ENCODE measurements at regions not wholly inside any gene's neighbourhood (a gene's known extent, or its start where the extent isn't known, plus 50 kb on each side); places are given as distances from the start of the nearest gene placed in this dataset.
"Not testable (repeated sequence)": the region's sequence is repeated elsewhere in the genome, so short reads cannot be mapped to it uniquely, and the experiment has no call there.

- intact Hi-C loops (cut with DNase I, micrococcal nuclease) = loop anchor here in 1 of 2 donors (2.0 kb wide), 1 partner anchor 31 kb away; no protein-coding TSS in a partner anchor
- no peak for ATAC-seq
- no peak for DNase-seq
These were observed 846.7 kb upstream of the PRKX start for GRCh38 chrX:4560192-4560591.

GRCh38 chrX:4550018-4550417 lies 836.6 kb upstream of the PRKX start:
- intact Hi-C loops (cut with DNase I, micrococcal nuclease) = no loop called here
- ATAC-seq (no peak), DNase-seq (no peak)

- no peak for ATAC-seq
- DNase-seq = peak in 1 of 2 donors; percentile 28
- intact Hi-C loops (cut with DNase I, micrococcal nuclease) = loop anchor here in 1 of 2 donors (10.0 kb wide), 1 partner anchor 567 kb away; no protein-coding TSS in a partner anchor
These were observed 833.9 kb upstream of the PRKX start for GRCh38 chrX:4547213-4547836.

- ATAC-seq, DNase-seq: not testable (repeated sequence)
- intact Hi-C loops (cut with DNase I, micrococcal nuclease) = loop anchor here in 1 of 2 donors (10.0 kb wide), 1 partner anchor 569 kb away; no protein-coding TSS in a partner anchor
These were observed 832.7 kb upstream of the PRKX start for GRCh38 chrX:4546178-4546577.

- DNase-seq (no peak), ATAC-seq (no peak)
- intact Hi-C loops (cut with DNase I, micrococcal nuclease) = no loop called here
These were observed 814.8 kb upstream of the PRKX start for GRCh38 chrX:4528247-4528646.

GRCh38 chrX:4485912-4486311 lies 772.5 kb upstream of the PRKX start:
- no peak for ATAC-seq
- no peak for DNase-seq
- intact Hi-C loops (cut with DNase I, micrococcal nuclease) = no loop called here

- DNase-seq (no peak), ATAC-seq (no peak)
- intact Hi-C loops (cut with DNase I, micrococcal nuclease) = no loop called here
These were observed 770.8 kb upstream of the PRKX start for GRCh38 chrX:4484266-4484665.

- intact Hi-C loops (cut with DNase I, micrococcal nuclease) = no loop called here
- ATAC-seq = no peak
- no peak for DNase-seq
These were observed 738.1 kb upstream of the PRKX start for GRCh38 chrX:4451591-4451990.

- DNase-seq (no peak), ATAC-seq (no peak)
- intact Hi-C loops (cut with DNase I, micrococcal nuclease) = no loop called here
These were observed 736.7 kb upstream of the PRKX start for GRCh38 chrX:4450177-4450576.

GRCh38 chrX:4435905-4436304 lies 722.5 kb upstream of the PRKX start:
- ATAC-seq = no peak
- no peak for DNase-seq
- intact Hi-C loops (cut with DNase I, micrococcal nuclease) = no loop called here

- no peak for ATAC-seq
- intact Hi-C loops (cut with DNase I, micrococcal nuclease) = no loop called here
- DNase-seq = no peak
These were observed 684.0 kb upstream of the PRKX start for GRCh38 chrX:4397471-4397870.

- ATAC-seq (no peak), DNase-seq (no peak)
- intact Hi-C loops (cut with DNase I, micrococcal nuclease) = no loop called here
These were observed 668.8 kb upstream of the PRKX start for GRCh38 chrX:4382273-4382672.

- ATAC-seq (no peak), DNase-seq (no peak)
- intact Hi-C loops (cut with DNase I, micrococcal nuclease) = no loop called here
These were observed 667.3 kb upstream of the PRKX start for GRCh38 chrX:4380710-4381109.

GRCh38 chrX:4379071-4379470 lies 665.6 kb upstream of the PRKX start:
- DNase-seq (no peak), ATAC-seq (no peak)
- intact Hi-C loops (cut with DNase I, micrococcal nuclease) = no loop called here

GRCh38 chrX:4373791-4374190 lies 660.3 kb upstream of the PRKX start:
- ATAC-seq (no peak), DNase-seq (no peak)

GRCh38 chrX:4358577-4358976 lies 645.1 kb upstream of the PRKX start:
- intact Hi-C loops (cut with DNase I, micrococcal nuclease) = no loop called here
- ATAC-seq (no peak), DNase-seq (no peak)

More at GRCh38 chrX:4373791-4374190, 660.3 kb upstream of the PRKX start:
- intact Hi-C loops (cut with DNase I, micrococcal nuclease) = no loop called here

- no peak for DNase-seq
- ATAC-seq = no peak
- intact Hi-C loops (cut with DNase I, micrococcal nuclease) = no loop called here
These were observed 609.5 kb upstream of the PRKX start for GRCh38 chrX:4322916-4323315.

- intact Hi-C loops (cut with DNase I, micrococcal nuclease) = no loop called here
- DNase-seq (no peak), ATAC-seq (no peak)
These were observed 607.0 kb upstream of the PRKX start for GRCh38 chrX:4320436-4320947.

GRCh38 chrX:4315891-4316290 lies 602.4 kb upstream of the PRKX start:
- no peak for DNase-seq
- intact Hi-C loops (cut with DNase I, micrococcal nuclease) = no loop called here
- no peak for ATAC-seq

- DNase-seq (no peak), ATAC-seq (no peak)
These were observed 601.1 kb upstream of the PRKX start for GRCh38 chrX:4314586-4314985.

GRCh38 chrX:4277122-4277521 lies 563.7 kb upstream of the PRKX start:
- intact Hi-C loops (cut with DNase I, micrococcal nuclease) = no loop called here
- no peak for DNase-seq
- ATAC-seq = no peak

More at GRCh38 chrX:4314586-4314985, 601.1 kb upstream of the PRKX start:
- intact Hi-C loops (cut with DNase I, micrococcal nuclease) = no loop called here
